ENCODE measurements at regions not wholly inside any gene's neighbourhood (a gene's known extent, or its start where the extent isn't known, plus 50 kb on each side); places are given as distances from the start of the nearest gene placed in this dataset.
"Not testable (repeated sequence)": the region's sequence is repeated elsewhere in the genome, so short reads cannot be mapped to it uniquely, and the experiment has no call there.

- peak; percentile 79 for DNase-seq
Observed at GRCh38 chr9:78121488-78121887, 89.9 kb upstream of the GNAQ start.

DNA sequence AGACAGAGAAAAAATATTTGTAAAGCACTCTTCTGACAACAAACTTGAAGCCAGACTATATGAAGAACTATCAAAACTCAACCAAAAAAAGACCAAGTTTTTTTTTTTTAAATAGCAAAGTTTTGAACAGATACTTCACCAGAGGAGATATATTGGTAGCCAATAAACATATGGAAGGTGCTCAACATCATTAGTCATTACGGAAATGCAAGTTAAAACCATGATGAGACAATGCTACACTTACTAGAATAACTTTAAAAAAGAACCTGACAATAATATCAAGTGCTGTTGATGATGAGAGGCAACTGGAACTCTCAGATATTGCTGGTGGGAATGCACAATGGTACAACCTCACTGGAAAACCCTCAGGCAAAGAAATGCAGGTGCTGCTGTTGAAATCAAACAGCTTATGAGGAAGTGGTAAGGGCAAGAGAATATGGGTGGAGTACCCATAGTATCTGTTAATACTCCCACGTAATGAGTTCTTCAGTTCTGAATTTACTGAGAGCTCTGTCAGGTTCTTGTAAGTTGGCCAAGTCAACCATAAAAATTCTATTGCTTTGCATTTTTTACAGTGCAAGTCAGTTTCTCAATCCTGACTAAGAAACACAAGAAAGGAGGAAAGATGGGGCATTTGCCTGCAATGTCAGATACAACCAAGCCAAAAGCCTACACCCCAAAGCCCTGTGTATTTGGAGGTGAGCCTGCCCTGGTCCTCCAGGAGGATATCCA is 87.3 kb upstream of the GNAQ start:
- DNase-seq: no peak

DNA sequence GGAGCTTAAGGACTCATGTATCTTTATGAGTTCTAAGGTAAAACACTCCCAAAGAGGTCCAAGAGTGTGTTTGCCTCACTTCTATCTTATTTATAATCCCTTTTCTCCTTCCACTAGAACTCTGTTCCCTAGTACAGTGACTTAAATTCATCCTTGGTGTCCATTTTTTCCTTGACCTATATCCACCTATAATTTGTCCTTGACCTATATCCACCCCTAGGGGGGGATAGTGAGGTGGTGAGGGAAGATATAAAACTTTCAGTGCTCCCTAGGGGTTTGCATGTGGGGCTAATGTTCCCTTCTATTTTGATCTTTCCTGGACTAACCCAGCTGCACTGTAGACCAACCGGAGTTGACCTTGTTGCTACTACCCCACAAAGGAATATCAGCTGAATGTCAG is 83.5 kb upstream of the GNAQ start:
- no peak for DNase-seq

GRCh38 chr9:78114581-78114980 is 83.0 kb upstream of the GNAQ start:
- no peak for DNase-seq

GRCh38 chr9:78112406-78112805 is 80.8 kb upstream of the GNAQ start:
- no peak for DNase-seq

DNA sequence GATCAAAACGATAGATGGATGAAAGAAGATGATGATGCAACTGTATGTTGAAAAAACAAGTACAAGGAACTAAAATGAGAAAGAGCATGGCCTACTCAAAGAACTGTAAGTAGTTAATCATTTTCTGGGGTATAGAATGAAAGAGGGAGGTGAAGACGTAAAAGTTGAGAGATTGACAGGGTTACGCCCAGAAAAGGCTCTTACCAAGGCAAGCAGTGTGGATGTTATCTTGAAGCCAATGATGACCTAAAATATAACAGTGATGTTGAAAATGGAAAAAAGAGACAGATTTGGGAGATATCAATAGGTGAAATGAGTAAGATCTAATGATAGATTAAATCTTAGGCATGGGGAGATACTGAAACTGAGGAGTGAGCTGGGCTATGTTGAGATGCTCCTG is 80.4 kb upstream of the GNAQ start:
- no peak for DNase-seq

DNA sequence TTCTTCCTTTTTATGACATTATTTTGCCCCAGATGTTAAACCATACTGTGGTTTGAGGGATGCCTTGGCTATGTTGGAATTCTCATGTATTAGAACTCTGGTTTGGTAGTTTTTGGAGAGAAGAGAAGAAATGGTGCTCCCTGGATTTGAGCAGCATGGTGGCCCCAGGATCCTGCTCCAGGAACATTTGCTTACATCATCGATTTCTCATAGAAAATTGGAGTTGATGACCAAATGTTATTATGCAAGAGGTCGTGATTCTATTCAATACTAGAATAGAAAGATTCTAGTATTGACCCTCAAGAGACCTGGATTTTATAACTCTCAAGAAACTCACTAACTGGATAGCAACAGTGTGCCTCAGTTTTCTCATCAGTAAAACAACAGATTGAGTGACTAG is 77.5 kb upstream of the GNAQ start:
- no peak for DNase-seq

DNA sequence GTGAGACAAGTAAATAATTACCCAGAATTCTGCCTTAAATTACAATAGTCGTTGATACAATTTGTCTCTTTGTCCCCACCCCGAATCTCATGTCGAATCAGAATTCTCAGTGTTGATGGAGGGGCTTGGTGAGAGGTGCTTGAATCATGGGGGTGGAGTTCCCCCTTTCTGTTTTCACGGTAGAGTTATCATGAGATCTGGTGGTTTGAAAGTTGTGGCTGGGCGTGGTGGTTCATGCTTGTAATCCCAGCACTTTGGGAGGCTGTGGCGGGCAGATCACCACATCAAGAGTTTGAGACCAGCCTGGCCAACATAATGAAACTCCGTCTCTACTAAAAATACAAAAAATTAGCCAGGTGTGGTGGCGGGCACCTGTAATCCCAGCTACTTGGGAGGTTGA is 75.0 kb upstream of the GNAQ start:
- DNase-seq: peak; percentile 70

DNA sequence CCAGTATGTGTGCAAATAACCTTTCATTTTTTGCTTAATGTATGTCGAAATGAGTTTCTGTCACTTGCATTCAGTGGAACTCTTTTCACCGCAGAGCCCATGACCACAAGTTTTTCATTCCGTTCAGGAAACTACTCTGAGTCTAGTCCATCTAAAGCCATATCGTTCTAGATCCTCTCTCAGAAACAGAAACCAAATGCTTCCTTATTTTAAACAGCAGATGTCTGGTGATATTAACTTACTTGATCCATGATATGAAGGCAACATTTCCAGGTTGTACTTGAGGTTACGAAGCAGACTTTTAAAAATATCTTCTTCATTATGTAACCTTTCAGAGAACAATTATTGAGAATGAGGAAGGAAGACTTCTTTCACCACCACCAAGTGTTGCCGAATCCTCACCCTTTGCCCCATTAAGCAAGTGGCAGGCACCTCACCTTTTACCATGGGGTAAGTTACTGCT is 72.4 kb upstream of the GNAQ start:
- DNase-seq: peak; percentile 55

DNA sequence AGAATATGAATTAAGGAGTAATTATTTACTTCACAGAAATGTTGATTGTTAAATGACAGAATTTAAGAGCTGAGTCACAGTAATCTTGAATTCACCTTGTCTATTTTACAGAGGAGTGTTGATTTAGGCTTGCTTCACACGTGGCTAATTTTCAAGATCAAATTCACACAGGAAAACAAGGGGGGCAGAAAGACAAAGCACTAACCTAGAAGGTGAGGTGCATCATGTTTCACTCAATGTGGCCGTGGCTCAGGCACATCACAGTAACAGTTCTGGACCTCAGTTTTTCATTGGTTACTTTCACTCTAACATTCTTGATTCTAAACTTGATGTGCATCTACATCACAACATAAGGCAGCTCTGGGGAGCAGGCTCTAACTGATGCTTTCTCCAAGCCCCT is 69.6 kb upstream of the GNAQ start:
- no peak for DNase-seq

GRCh38 chr9:78097541-78097940 is 65.9 kb upstream of the GNAQ start:
- DNase-seq: no peak

DNA sequence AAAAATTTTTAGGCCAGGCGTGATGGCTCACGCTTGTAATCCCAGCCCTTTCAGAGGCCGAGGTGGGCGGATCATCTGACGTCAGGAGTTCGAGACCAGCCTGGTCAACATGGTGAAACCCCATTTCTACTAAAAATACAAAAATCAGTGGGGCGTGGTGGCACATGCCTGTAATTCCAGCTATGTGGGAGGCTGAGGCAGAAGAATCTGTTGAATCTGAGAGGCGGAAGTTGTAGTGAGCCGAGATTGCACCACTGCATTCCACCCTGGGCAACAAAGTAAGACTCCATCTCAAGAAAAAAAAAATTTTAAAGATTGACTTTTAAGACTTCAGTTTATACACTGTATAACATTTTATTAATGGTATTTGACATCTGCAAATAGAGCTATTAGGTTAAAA is 60.1 kb upstream of the GNAQ start:
- no peak for DNase-seq

DNA sequence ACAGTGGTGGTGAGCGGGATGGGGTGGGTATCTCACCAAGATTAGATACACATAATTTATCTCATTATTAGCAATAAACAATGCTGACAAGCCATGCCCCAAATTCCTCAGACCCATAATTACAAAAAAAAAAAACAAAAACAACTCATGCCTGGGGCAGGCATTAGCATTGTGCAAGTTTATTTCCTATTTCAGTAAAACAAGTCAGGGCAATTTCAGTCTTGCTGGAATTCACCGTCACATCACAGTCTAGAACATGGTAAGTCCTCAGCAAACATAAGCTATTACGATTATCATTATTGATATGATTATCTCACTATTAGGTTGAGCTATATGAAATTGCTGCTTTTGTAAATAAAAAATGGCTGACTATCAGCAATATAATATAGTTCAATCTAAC is 57.5 kb upstream of the GNAQ start:
- no peak for DNase-seq

DNA sequence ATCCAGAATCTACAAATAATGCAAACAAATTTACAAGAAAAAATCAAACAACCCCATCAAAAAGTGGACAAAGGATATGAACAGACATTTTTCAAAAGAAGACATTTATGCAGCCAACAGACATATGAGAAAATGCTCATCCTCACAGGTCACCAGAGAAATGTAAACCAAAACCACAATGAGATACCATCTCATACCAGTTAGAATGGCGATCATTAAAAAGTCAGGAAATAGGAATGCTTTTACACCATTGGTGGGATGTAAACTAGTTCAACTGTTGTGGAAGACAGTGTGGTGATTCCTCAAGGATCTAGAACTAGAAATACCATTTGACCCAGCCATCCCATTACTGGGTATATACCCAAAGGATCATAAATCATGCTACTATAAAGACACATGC is 56.6 kb upstream of the GNAQ start:
- DNase-seq: not testable (repeated sequence)
